ENCODE measurements at regions not wholly inside any gene's neighbourhood (a gene's known extent, or its start where the extent isn't known, plus 50 kb on each side); places are given as distances from the start of the nearest gene placed in this dataset.

- TF ChIP-seq, protein P1, sequence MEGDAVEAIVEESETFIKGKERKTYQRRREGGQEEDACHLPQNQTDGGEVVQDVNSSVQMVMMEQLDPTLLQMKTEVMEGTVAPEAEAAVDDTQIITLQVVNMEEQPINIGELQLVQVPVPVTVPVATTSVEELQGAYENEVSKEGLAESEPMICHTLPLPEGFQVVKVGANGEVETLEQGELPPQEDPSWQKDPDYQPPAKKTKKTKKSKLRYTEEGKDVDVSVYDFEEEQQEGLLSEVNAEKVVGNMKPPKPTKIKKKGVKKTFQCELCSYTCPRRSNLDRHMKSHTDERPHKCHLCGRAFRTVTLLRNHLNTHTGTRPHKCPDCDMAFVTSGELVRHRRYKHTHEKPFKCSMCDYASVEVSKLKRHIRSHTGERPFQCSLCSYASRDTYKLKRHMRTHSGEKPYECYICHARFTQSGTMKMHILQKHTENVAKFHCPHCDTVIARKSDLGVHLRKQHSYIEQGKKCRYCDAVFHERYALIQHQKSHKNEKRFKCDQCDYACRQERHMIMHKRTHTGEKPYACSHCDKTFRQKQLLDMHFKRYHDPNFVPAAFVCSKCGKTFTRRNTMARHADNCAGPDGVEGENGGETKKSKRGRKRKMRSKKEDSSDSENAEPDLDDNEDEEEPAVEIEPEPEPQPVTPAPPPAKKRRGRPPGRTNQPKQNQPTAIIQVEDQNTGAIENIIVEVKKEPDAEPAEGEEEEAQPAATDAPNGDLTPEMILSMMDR (conservative IDR thresholded peaks at IDR 0.05; ENCODE audit: low read depth, low read length) = no peak
- H3K4me3 ChIP-seq (ENCODE audit: low read depth, low read length) = no peak overlapping the region
- DNase-seq (ENCODE audit: low read depth) = no peak
Measured at GRCh38 chr12:83622205-83622604, 935.5 kb downstream of the TMTC2 start.

- H3K4me3 ChIP-seq (ENCODE audit: low read depth, low read length) = no peak overlapping the region
- TF ChIP-seq, protein P1 (conservative IDR thresholded peaks at IDR 0.05; ENCODE audit: low read depth, low read length) = no peak
- no peak for DNase-seq (ENCODE audit: low read depth)
Measured at GRCh38 chr12:83619973-83620372, 933.3 kb downstream of the TMTC2 start.

DNA sequence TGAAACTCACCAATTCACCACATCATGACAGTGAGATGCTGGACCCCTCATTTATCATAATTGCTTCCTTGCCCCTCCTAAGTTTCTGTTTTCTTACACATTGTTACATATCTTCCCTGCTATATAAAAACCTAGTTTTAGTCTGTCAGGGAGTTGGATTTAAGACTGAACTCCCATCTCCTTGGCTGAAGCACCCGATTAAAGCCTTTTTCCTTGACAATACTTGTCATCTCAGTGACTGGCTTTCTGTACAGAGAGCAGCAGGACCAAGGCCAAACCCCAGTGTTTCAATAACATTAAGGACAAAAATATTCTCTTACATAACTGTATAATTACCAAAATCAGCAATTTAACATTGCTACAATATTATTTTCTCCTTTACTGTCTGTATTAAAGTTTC is 928.4 kb downstream of the TMTC2 start:
- DNase-seq (ENCODE audit: low read depth) = no peak
- TF ChIP-seq, protein P1 (conservative IDR thresholded peaks at IDR 0.05; ENCODE audit: low read depth, low read length) = no peak

GRCh38 chr12:83613586-83614110 is 926.9 kb downstream of the TMTC2 start:
- no peak overlapping the region for H3K4me3 ChIP-seq (ENCODE audit: low read depth, low read length)
- no peak for DNase-seq (ENCODE audit: low read depth)
- TF ChIP-seq, protein P1 (conservative IDR thresholded peaks at IDR 0.05; ENCODE audit: low read depth, low read length) = no peak

More for the DNA sequence above, 928.4 kb downstream of the TMTC2 start:
- no peak overlapping the region for H3K4me3 ChIP-seq (ENCODE audit: low read depth, low read length)

GRCh38 chr12:83603106-83603505 is 916.4 kb downstream of the TMTC2 start:
- TF ChIP-seq, protein P1 (conservative IDR thresholded peaks at IDR 0.05; ENCODE audit: low read depth, low read length) = no peak
- DNase-seq (ENCODE audit: low read depth) = no peak
- no peak overlapping the region for H3K4me3 ChIP-seq (ENCODE audit: low read depth, low read length)

- TF ChIP-seq, protein P1 (conservative IDR thresholded peaks at IDR 0.05; ENCODE audit: low read depth, low read length) = no peak
- DNase-seq (ENCODE audit: low read depth) = no peak
- no peak overlapping the region for H3K4me3 ChIP-seq (ENCODE audit: low read depth, low read length)
Measured at GRCh38 chr12:83575326-83575725, 888.6 kb downstream of the TMTC2 start.

DNA sequence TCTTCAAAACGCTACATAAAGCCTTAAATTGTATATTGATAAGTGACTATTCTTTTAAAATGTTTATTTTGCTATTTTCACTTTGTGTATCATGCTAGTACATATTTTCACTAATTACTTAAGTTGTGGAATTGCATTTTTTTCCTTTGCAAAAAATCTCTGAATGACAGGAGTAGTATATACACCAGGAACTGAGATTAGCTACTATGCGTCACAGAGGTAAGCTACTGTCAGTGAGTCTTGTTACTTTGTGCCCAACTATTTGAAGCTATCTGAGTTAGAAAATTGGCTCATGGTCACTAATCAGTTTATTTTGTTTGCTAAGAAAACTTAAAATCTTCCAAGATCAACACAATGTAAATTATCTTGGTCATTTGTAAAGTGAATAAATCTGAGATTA is 887.4 kb downstream of the TMTC2 start:
- no peak for DNase-seq (ENCODE audit: low read depth)
- no peak overlapping the region for H3K4me3 ChIP-seq (ENCODE audit: low read depth, low read length)
- TF ChIP-seq, protein P1 (conservative IDR thresholded peaks at IDR 0.05; ENCODE audit: low read depth, low read length) = no peak

Data from epithelial cell of proximal tubule (primary cell).